ENCODE measurements at regions not wholly inside any gene's neighbourhood (a gene's known extent, or its start where the extent isn't known, plus 50 kb on each side); places are given as distances from the start of the nearest gene placed in this dataset.

- TF ChIP-seq CTCF (IDR thresholded peaks at IDR 0.05) (no peak), POLR2A (IDR thresholded peaks at IDR 0.05; ENCODE audit: low read depth) (no peak), POLR2AphosphoS5 (IDR thresholded peaks at IDR 0.05) (no peak), EP300 (IDR thresholded peaks at IDR 0.05) (no peak)
These were observed 567.1 kb downstream of the EDEM1 start for GRCh38 chr3:5754602-5755001.
